Loucy (cell line): ENCODE measurements at regions not wholly inside any gene's neighbourhood (a gene's known extent, or its start where the extent isn't known, plus 50 kb on each side); places are given as distances from the start of the nearest gene placed in this dataset.

Source experiments
- EZH2phosphoT487 ChIP-seq: fragments of 200-600 bp; IDR thresholded peaks from 2 replicates; pipeline ENCODE4 v1.6.1; 2018; ENCODE audit warnings: antibody characterized with exemption, mild to moderate bottlenecking, moderate library complexity, borderline replicate concordance
- TF ChIP-seq, protein P1 (sequence below): fragments of 200-600 bp; sonication (generic); conservative IDR thresholded peaks from 2 replicates; pipeline ENCODE4 v1.5.1; 2014; ENCODE audit warnings: mild to moderate bottlenecking, antibody characterized with exemption, low read length

- TF ChIP-seq, protein P1, sequence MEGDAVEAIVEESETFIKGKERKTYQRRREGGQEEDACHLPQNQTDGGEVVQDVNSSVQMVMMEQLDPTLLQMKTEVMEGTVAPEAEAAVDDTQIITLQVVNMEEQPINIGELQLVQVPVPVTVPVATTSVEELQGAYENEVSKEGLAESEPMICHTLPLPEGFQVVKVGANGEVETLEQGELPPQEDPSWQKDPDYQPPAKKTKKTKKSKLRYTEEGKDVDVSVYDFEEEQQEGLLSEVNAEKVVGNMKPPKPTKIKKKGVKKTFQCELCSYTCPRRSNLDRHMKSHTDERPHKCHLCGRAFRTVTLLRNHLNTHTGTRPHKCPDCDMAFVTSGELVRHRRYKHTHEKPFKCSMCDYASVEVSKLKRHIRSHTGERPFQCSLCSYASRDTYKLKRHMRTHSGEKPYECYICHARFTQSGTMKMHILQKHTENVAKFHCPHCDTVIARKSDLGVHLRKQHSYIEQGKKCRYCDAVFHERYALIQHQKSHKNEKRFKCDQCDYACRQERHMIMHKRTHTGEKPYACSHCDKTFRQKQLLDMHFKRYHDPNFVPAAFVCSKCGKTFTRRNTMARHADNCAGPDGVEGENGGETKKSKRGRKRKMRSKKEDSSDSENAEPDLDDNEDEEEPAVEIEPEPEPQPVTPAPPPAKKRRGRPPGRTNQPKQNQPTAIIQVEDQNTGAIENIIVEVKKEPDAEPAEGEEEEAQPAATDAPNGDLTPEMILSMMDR, result no peak
- TF ChIP-seq EZH2phosphoT487, result no peak
Observed at GRCh38 chr5:105501315-105501714, 1938.7 kb upstream of the NUDT12 start.
